Gastroesophageal sphincter (tissue), 4 donors: ENCODE measurements at regions not wholly inside any gene's neighbourhood (a gene's known extent, or its start where the extent isn't known, plus 50 kb on each side); places are given as distances from the start of the nearest gene placed in this dataset.

Experiments
- ATAC-seq: fragments of 150-250 bp; one replicate; pipeline ENCODE4 v1.9.1; 2016; ENCODE audit warnings: mild to moderate bottlenecking, moderate library complexity
- H3K27ac ChIP-seq, 4 donors: fragments of 200-600 bp; sonication (generic) in 3 of 4; 1 replicate in 3 of 4; 2 replicates in 1 of 4; pipeline ENCODE4 v1.5.1; 2016 to 2019
- H3K27me3 ChIP-seq: fragments of 200-600 bp; sonication (generic); one replicate; pipeline ENCODE4 v1.5.1; 2019
- H3K36me3 ChIP-seq, 2 donors: fragments of 200-600 bp; sonication (generic); one replicate each; pipeline ENCODE4 v1.5.1; 2019; ENCODE audit warnings: control low read depth in 1 of 2
- H3K4me1 ChIP-seq, 3 donors: fragments of 200-600 bp; sonication (generic); 1 replicate in 2 of 3; 2 replicates in 1 of 3; pipeline ENCODE4 v1.5.1; 2016 to 2019; ENCODE audit warnings: control low read depth in 2 of 3
- H3K4me3 ChIP-seq, 2 donors: fragments of 200-600 bp; sonication (generic); one replicate each; pipeline ENCODE4 v1.5.1; 2019; ENCODE audit warnings: mild to moderate bottlenecking in 1 of 2, moderate library complexity in 1 of 2
- H3K9me3 ChIP-seq, 3 donors: fragments of 200-600 bp; sonication (generic); one replicate each; pipeline ENCODE4 v1.5.1; 2017 to 2019; ENCODE audit warnings: control low read depth in 2 of 3
- EP300 ChIP-seq: sonication (generic); formaldehyde crosslinking; IDR thresholded peaks from one replicate; pipeline ENCODE4 v1.6.1; 2017; ENCODE audit warnings: antibody characterized with exemption, mild to moderate bottlenecking
- POLR2A ChIP-seq, 2 donors: fragments of 450-650 bp; IDR thresholded peaks; one replicate each; pipeline ENCODE4 v1.6.1; 2017; ENCODE audit warnings: antibody characterized with exemption in 2 of 2, mild to moderate bottlenecking in 2 of 2, moderate library complexity in 1 of 2
- POLR2AphosphoS5 ChIP-seq: sonication (generic); formaldehyde crosslinking; IDR thresholded peaks from one replicate; pipeline ENCODE4 v1.6.1; 2017; ENCODE audit warnings: antibody characterized with exemption
- WGBS, 2 donors: methylation state at CpG; one replicate each; pipeline ENCODE4 v1.1.5; 2018; ENCODE audit warnings: low coverage in 1 of 2; 5-methylcytosine and 5-hydroxymethylcytosine counted together
- TF ChIP-seq, protein P1 (sequence below), 4 experiments: fragments of 200-600 bp in 2 of 4; fragments of 450-650 bp in 2 of 4; sonication (generic) in 1 of 4; IDR thresholded peaks; one replicate each; pipeline ENCODE4 v1.5.1; 2017 to 2019; ENCODE audit warnings: antibody characterized with exemption in 4 of 4, mild to moderate bottlenecking in 2 of 4, moderate library complexity in 2 of 4

DNA sequence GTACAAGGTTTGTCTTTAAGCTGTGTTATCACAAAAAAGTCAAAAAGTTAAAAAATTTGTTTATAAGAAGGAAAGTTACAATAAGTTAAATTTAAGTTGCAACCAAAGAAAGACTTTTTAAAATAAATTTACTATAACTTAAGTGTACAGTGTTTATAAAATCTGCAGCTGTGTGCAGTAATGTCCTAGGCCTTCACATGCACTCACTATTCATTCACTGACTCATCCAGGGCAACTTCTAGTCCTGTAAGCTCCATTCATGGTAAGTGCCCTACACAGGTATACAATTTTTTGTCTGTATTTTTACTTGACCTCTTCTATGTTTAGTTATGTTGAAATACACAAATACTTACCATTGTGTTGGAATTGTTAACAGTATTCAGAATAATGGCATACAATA lies 667.9 kb upstream of the SLITRK5 start:
- H3K36me3 ChIP-seq: no peaks in the 10 kb centered on the region
- TF ChIP-seq EP300: no peak
- no peak for TF ChIP-seq POLR2A (IDR thresholded peaks at IDR 0.05)
- TF ChIP-seq POLR2AphosphoS5: no peak
- TF ChIP-seq, protein P1, sequence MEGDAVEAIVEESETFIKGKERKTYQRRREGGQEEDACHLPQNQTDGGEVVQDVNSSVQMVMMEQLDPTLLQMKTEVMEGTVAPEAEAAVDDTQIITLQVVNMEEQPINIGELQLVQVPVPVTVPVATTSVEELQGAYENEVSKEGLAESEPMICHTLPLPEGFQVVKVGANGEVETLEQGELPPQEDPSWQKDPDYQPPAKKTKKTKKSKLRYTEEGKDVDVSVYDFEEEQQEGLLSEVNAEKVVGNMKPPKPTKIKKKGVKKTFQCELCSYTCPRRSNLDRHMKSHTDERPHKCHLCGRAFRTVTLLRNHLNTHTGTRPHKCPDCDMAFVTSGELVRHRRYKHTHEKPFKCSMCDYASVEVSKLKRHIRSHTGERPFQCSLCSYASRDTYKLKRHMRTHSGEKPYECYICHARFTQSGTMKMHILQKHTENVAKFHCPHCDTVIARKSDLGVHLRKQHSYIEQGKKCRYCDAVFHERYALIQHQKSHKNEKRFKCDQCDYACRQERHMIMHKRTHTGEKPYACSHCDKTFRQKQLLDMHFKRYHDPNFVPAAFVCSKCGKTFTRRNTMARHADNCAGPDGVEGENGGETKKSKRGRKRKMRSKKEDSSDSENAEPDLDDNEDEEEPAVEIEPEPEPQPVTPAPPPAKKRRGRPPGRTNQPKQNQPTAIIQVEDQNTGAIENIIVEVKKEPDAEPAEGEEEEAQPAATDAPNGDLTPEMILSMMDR (IDR thresholded peaks at IDR 0.05): no peak
- H3K9me3 ChIP-seq: peaks cover 0 to 3% (median 0%) of the 10 kb centered on the region in 3 donors
- H3K4me3 ChIP-seq: no peak overlapping the region
- H3K27ac ChIP-seq: no peak overlapping the region
- ATAC-seq: no peak
- no peaks in the 10 kb centered on the region for H3K27me3 ChIP-seq
- no peaks in the 10 kb centered on the region for H3K4me1 ChIP-seq

DNA sequence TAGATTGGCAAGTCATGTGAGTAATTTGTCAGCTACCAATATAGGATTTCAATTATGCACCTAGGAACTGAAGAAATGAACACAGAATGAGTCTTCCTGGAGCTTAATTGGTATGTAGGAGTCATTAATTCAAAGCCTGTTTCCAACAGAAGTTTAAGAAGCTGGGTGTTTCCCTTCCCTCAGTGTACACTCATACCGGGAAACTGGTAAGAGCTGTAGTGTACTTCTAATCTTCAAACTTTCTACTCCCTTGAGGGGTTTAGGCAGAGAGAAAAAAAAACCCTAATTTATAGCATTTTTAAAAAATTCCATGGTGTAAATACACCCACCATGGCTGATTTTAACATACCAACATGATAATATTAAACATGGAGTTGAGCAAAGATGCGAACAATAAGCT lies 665.7 kb upstream of the SLITRK5 start:
- Histone ChIP-seq H3K4me3 (no peak overlapping the region), H3K4me1 (no peaks in the 10 kb centered on the region), H3K36me3 (no peaks in the 10 kb centered on the region), H3K27ac (no peak overlapping the region), H3K9me3 (no peaks in the 10 kb centered on the region), H3K27me3 (no peaks in the 10 kb centered on the region)
- TF ChIP-seq POLR2A (IDR thresholded peaks at IDR 0.05) (no peak), POLR2AphosphoS5 (no peak)
- WGBS, 2 donors: 85 to 94% methylated on average over 2 of the region's 2 CpGs
- ATAC-seq: no peak

DNA sequence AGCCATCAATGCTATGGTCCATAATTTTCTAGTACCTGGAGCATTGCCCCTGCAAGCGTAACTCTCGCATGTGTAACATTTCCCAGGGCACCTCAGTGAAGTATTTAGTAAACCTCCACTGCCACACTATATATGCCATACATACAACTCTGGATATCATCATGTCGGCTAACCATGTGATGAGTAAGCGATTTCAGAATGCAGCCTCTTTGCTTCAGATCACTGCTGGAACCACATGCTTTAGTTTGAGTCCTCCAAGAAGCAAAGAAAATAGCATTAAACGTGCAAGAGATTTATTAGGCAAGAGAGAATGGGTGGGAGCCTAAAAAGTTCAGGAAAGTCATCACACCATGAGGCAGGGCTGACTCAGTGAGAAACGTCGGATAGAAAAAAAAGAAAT lies 635.6 kb upstream of the SLITRK5 start:
- Histone ChIP-seq H3K27me3 (no peaks in the 10 kb centered on the region), H3K27ac (no peak overlapping the region), H3K4me1 (no peaks in the 10 kb centered on the region), H3K36me3 (no peaks in the 10 kb centered on the region), H3K4me3 (no peak overlapping the region), H3K9me3 (no peaks in the 10 kb centered on the region)
- no peak for ATAC-seq
- no peak for TF ChIP-seq POLR2AphosphoS5
- TF ChIP-seq, protein P1 (IDR thresholded peaks at IDR 0.05): no peak
- TF ChIP-seq EP300: no peak
- no peak for TF ChIP-seq POLR2A (IDR thresholded peaks at IDR 0.05)
- 63% methylated on average over 6 of the region's 7 CpGs; no CpG with 5 or more reads in 1 of the 2 donors for WGBS, 2 donors

DNA sequence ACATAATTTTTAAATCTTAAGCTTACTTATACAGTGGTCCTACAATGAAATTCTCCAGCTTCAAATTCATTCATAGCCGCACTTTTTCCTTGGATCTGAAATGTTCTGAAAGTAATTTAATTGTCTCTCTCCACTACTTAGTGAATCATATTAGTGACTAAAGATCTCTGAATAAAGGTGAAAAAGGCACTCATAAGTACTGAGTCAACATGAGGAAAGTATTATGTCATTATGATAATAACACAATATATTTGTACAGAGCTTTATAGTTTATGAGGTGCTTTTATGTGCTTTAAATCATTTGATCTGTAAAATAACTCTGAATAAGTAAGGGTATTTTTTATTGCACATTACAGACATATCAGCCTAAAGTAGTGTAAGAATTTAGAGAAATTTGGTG lies 628.2 kb upstream of the SLITRK5 start:
- H3K27me3 ChIP-seq: no peaks in the 10 kb centered on the region
- H3K27ac ChIP-seq: no peak overlapping the region
- no peaks in the 10 kb centered on the region for H3K4me1 ChIP-seq
- no peak overlapping the region for H3K4me3 ChIP-seq
- H3K9me3 ChIP-seq: peaks cover 0 to 6% (median 0%) of the 10 kb centered on the region in 3 donors
- H3K36me3 ChIP-seq: no peaks in the 10 kb centered on the region
- 90 to 100% methylated on average over 1 of the region's 1 CpG for WGBS, 2 donors
- ATAC-seq: no peak
- TF ChIP-seq EP300 (no peak), POLR2A (IDR thresholded peaks at IDR 0.05) (no peak), POLR2AphosphoS5 (no peak)
- TF ChIP-seq, protein P1 (IDR thresholded peaks at IDR 0.05): no peak

DNA sequence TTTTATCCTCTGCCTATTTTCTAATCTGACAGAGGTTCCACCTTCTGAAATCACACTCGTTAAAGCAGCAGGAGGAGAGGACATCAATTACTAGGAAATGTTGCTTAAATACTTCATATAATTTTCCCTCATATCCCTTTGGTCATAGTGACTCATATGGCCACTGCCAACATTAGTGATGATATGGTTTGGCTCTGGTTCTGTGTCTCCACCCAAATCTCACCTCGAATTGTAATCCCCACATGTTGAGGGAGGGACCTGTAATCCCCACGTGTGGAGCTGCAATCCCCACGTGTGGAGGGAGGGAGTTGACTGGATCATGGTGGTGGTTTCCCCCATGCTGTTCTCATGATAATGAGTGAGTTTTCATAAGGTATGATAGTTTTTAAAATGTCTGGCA lies 618.4 kb upstream of the SLITRK5 start:
- no peak for ATAC-seq
- Histone ChIP-seq H3K27me3 (no peaks in the 10 kb centered on the region), H3K36me3 (no peaks in the 10 kb centered on the region), H3K4me3 (no peak overlapping the region), H3K4me1 (no peaks in the 10 kb centered on the region), H3K27ac (no peak overlapping the region), H3K9me3 (no peaks in the 10 kb centered on the region)
- WGBS, 2 donors: 40 to 50% methylated on average over 4 of the region's 4 CpGs
- TF ChIP-seq, protein P1 (IDR thresholded peaks at IDR 0.05): no peak
- TF ChIP-seq POLR2AphosphoS5 (no peak), EP300 (no peak), POLR2A (IDR thresholded peaks at IDR 0.05) (no peak)
